Activated T-cell treated with anti-CD3 and anti-CD28 coated beads, Interleukin-2, amount 50 U/mL, for 72 hours (primary cell): ENCODE measurements at regions not wholly inside any gene's neighbourhood (a gene's known extent, or its start where the extent isn't known, plus 50 kb on each side); places are given as distances from the start of the nearest gene placed in this dataset.

ENCODE experiments used
- ATAC-seq, 2 donors: fragments of 150-1000 bp; cut with Tn5 transposase; replicated peaks in 1 of 2; 2 replicates each; pipeline ENCODE4 v1.10.0; 2021; ENCODE audit warnings: moderate library complexity in 2 of 2, mild to moderate bottlenecking in 1 of 2
- DNase-seq, 2 donors: peaks; one replicate each; pipeline ENCODE4 v3.0.0; 2021 to 2022; ENCODE audit warnings: mixed read lengths in 1 of 2
- H3K27ac Mint-ChIP-seq: one replicate; pipeline ENCODE4 v1.8.0; 2022; ENCODE audit warnings: mild to moderate bottlenecking, moderate library complexity, mixed read lengths
- H3K27me3 Mint-ChIP-seq: one replicate; pipeline ENCODE4 v1.8.0; 2022; ENCODE audit warnings: low read depth, mixed read lengths
- H3K36me3 Mint-ChIP-seq, 2 donors: one replicate each; pipeline ENCODE4 v1.8.0; 2022; ENCODE audit warnings: mixed read lengths in 2 of 2, mild to moderate bottlenecking in 1 of 2; ENCODE audit not compliant: insufficient read depth in 2 of 2
- H3K4me1 Mint-ChIP-seq: one replicate; pipeline ENCODE4 v1.8.0; 2022; ENCODE audit warnings: low read depth, mixed read lengths
- H3K4me3 Mint-ChIP-seq, 2 donors: one replicate each; pipeline ENCODE4 v1.8.0; 2022; ENCODE audit warnings: mild to moderate bottlenecking in 2 of 2, mixed read lengths in 2 of 2, moderate library complexity in 2 of 2
- H3K9me3 Mint-ChIP-seq, 2 donors: one replicate each; pipeline ENCODE4 v1.8.0; 2022; ENCODE audit warnings: mixed read lengths in 2 of 2

DNA sequence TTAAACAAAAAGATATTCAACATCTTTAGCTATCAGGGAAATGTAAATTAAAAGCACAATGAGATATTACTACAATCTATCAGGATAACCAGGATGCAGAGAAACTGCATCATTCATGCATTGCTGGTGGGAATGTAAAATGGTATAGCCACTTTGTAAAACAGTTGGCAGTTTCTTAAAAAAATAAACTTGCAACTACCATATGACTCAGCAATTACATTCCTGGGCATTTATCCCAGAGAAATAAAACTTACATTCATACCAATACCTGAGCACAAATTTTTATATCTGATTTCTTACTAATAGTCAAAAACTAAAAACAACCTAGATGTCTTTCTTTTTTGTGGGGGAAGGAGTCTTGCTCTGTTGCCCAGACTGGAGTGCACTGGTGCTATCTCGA, 190.3 kb upstream of the TAB2 start:
- Mint-ChIP-seq H3K4me1 (peaks cover 75% of the 10 kb centered on the region), H3K36me3 (peaks cover 12 to 20% of the 10 kb centered on the region in 2 donors), H3K27ac (peak overlapping the region; percentile 13), H3K4me3 (peak overlapping the region in 1 of 2 donors; percentile 8), H3K27me3 (no peaks in the 10 kb centered on the region), H3K9me3 (peaks cover 5 to 13% of the 10 kb centered on the region in 2 donors)
- no peak for DNase-seq
- ATAC-seq = no peak

DNA sequence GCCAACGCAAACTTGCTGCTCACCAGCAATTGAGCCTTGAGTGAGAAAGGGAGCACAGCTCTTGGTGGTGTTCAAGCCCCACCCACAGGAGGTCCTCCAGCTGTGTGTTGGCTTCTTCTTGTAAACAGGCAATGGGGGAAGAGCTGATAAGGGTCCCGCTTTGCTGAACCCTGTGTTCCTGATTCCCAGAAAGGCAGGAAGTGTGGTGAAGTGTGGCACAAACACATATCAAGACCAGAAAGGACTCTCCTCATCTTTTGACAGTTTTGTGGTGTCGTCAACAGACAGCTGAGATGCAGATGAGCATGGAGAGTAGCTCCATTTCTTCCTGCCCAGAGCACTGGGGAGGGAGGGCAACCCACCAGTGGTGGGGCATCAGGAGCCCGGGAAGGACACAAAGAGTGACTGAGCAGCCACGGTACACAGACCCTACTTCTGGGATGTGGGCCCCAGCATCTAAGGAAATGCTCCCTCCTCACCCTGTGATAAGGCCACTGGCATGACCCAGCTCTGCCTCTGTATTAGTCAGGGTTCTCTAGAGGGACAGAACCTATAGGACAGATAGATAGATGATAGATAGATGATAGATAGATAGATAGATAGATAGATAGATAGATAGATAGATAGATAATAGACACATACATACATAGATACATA, 188.9 kb upstream of the TAB2 start:
- peaks cover 17 to 27% of the 10 kb centered on the region in 2 donors for H3K36me3 Mint-ChIP-seq
- H3K27me3 Mint-ChIP-seq = no peaks in the 10 kb centered on the region
- ATAC-seq (peak; percentile 64 to 70), DNase-seq (peak; percentile 27 to 56)
- H3K9me3 Mint-ChIP-seq = peaks cover 7 to 13% of the 10 kb centered on the region in 2 donors
- H3K4me3 Mint-ChIP-seq = peak overlapping the region; percentile 45 to 68
- H3K27ac Mint-ChIP-seq = peak overlapping the region; percentile 95
- peaks cover 70% of the 10 kb centered on the region for H3K4me1 Mint-ChIP-seq

DNA sequence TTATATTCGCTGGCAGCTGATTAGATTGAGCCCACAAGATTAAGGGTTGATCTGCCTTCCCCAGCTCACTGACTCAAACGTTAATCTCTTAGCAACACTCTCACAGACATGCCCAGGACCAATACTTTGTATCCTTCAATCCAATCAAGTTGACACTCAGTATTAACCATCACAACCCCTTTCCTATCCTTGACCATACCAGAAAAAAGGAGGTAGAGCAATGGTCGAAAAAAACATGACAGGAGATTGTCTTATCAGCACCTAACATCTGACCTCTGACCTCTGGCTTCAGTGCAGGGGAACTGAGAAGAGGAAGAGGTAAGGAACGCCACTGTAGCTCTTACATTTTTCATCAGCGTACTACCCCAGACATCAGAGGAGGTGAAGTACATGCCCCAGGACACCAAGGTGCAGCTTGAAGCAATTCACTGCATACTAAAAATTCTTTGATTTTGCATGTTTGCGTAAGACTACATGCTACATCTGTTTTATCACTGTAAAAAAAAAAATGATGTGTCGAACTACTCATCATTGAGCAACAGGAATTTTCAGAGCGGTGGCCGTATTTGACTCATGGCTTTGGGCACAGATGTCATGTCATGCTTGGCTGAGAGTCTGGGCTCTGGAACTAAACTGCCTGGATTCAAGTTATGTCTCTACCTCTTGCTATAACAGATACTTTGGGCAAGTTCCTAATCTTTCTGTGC, 188.0 kb upstream of the TAB2 start:
- ATAC-seq (peak in 1 of 2 donors; percentile 51), DNase-seq (no peak)
- H3K4me3 Mint-ChIP-seq = peak overlapping the region in 1 of 2 donors; percentile 21
- no peaks in the 10 kb centered on the region for H3K27me3 Mint-ChIP-seq
- H3K9me3 Mint-ChIP-seq = peaks cover 5 to 6% of the 10 kb centered on the region in 2 donors
- peaks cover 61% of the 10 kb centered on the region for H3K4me1 Mint-ChIP-seq
- H3K27ac Mint-ChIP-seq = peak overlapping the region; percentile 95
- peaks cover 13 to 20% of the 10 kb centered on the region in 2 donors for H3K36me3 Mint-ChIP-seq

DNA sequence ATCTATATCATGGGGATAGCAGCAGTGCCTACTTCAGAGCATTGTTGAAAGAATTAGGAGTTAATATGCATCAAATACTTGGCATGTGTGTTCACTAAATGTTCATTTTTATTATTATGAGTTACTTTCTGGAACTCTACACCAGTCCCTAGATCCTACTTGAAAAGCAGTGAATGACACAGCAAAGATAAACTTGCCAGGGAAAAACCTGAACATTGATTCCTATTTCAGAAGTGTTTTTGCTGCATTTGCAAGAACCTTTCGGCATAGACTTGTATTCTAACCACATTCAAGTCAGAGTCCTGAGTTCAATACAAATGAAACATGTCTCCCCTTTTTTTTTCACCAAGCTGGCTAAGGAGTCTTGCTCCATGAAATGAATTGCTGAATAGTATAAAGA, 187.4 kb upstream of the TAB2 start:
- Mint-ChIP-seq H3K27ac (peak overlapping the region; percentile 95), H3K4me1 (peaks cover 56% of the 10 kb centered on the region), H3K9me3 (peaks cover 3 to 5% of the 10 kb centered on the region in 2 donors), H3K4me3 (peak overlapping the region in 1 of 2 donors; percentile 21), H3K36me3 (peaks cover 11 to 17% of the 10 kb centered on the region in 2 donors), H3K27me3 (no peaks in the 10 kb centered on the region)
- DNase-seq (no peak), ATAC-seq (no peak)

DNA sequence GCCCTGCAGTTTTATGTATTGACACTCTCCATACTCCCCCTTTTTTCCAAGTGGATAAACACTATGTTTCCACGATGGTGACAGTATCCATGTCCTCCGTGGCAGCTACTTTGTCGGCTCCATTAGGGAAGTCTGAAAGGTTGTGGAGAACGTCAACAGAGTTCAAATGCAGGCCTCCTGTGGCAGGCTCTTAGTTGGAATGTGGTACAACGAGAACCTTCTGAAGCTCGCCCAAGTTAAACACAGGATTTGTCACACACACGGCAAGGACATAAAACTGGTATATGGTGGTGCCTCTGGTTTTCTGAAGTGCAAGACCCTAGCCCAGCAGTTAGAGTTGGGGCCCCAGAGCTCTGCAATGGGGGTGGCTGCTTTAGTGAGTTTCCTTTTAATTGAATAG, 187.0 kb upstream of the TAB2 start:
- Mint-ChIP-seq H3K4me3 (no peak overlapping the region), H3K27me3 (no peaks in the 10 kb centered on the region), H3K4me1 (peaks cover 51% of the 10 kb centered on the region), H3K27ac (no peak overlapping the region), H3K9me3 (peaks cover 3 to 4% of the 10 kb centered on the region in 2 donors), H3K36me3 (peaks cover 11 to 12% of the 10 kb centered on the region in 2 donors)
- no peak for ATAC-seq
- no peak for DNase-seq

DNA sequence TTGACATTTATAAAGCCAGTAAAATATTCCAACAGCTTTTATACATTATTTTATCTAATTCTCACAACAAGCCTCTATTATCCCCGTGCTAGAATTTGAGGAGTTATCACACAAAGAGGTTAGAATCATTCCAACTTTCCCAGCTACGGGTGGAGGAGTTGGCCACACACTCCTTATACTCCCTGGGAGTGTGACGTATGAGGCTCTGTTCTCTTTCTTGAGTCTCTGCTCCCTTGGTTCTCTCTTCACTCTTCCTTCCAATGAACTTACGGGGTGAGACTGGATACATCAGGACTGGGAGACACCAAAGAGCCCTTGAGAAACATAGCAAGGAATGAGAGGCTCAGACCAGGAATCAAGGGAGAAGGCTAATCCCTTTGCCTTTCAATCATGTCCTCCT, 185.6 kb upstream of the TAB2 start:
- peak overlapping the region; percentile 8 for H3K27ac Mint-ChIP-seq
- DNase-seq = no peak
- H3K36me3 Mint-ChIP-seq = peaks cover 8 to 9% of the 10 kb centered on the region in 2 donors
- peak overlapping the region in 1 of 2 donors; percentile 41 for H3K4me3 Mint-ChIP-seq
- H3K9me3 Mint-ChIP-seq = peaks cover 3% of the 10 kb centered on the region in 2 donors
- no peak for ATAC-seq
- H3K27me3 Mint-ChIP-seq = no peaks in the 10 kb centered on the region
- H3K4me1 Mint-ChIP-seq = peaks cover 44% of the 10 kb centered on the region

DNA sequence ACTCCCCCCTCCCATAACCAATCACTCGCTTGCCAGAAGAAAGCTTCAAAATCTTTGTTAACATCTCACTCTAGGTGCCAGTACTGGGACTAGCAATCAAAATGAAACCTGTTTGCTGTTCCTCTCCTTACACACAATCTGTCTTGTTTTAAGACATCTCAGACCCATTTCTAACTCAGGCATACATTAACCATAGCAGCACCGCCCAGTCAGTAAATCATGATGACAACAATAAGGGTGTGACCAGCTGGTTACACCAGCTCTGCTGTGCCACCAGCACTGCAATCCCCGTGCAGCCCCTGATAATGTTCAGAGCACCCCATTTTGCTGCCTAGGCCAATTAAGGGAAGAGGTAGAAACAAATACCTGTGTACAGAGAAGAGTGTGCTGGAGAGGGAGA, 185.2 kb upstream of the TAB2 start:
- DNase-seq (no peak), ATAC-seq (peak; percentile 69 to 79)
- Mint-ChIP-seq H3K9me3 (peaks cover 3% of the 10 kb centered on the region in 2 donors), H3K4me3 (peak overlapping the region; percentile 41 to 43), H3K27ac (peak overlapping the region; percentile 8), H3K36me3 (peaks cover 7 to 9% of the 10 kb centered on the region in 2 donors), H3K27me3 (no peaks in the 10 kb centered on the region), H3K4me1 (peaks cover 39% of the 10 kb centered on the region)

DNA sequence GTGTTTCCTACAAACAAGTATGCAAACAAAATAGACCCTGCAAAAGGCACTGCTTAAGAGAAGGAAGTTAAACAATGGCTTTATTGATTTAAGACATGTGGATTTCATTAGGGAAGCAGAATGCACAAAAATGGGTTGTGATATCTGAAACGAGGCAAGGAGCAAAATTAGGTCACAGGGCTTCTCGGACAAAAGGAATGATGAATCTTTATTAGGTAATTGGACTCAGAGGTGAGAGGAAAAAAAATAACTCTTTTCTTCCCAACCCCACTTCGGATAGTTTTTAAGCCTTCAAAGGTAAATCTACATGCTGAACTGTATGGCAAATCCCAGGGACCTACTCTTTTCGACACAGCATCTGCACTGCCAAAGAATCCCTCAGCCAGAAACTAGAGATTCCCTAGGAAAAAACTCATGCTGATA, 183.0 kb upstream of the TAB2 start:
- Mint-ChIP-seq H3K36me3 (peaks cover 9 to 13% of the 10 kb centered on the region in 2 donors), H3K27ac (no peak overlapping the region), H3K4me1 (peaks cover 37% of the 10 kb centered on the region), H3K9me3 (peaks cover 1 to 3% of the 10 kb centered on the region in 2 donors), H3K4me3 (no peak overlapping the region), H3K27me3 (no peaks in the 10 kb centered on the region)
- DNase-seq (no peak), ATAC-seq (no peak)

DNA sequence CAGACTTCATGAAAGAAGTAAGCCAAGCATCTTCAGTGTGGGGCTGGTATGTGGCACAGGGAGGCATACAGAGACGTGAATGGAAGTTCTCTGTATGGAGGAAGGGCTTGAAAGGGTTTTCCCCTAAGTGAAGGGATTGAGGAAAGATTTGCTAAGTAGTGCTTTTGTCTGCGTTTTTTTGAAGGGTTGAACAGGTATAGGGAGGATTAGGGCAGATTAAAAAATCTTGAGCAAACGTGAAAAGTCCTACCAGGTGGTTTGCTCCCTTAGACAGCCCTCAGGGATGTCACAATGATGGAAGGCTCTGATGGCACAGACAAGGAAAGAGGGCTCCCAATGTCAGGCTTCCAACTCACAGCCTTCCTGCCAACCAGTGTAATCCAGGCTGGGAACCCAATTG, 181.7 kb upstream of the TAB2 start:
- DNase-seq = no peak
- Mint-ChIP-seq H3K4me3 (no peak overlapping the region), H3K9me3 (peaks cover 1 to 3% of the 10 kb centered on the region in 2 donors), H3K36me3 (peaks cover 9 to 13% of the 10 kb centered on the region in 2 donors), H3K27ac (no peak overlapping the region), H3K4me1 (peaks cover 44% of the 10 kb centered on the region), H3K27me3 (no peaks in the 10 kb centered on the region)
- ATAC-seq = no peak

DNA sequence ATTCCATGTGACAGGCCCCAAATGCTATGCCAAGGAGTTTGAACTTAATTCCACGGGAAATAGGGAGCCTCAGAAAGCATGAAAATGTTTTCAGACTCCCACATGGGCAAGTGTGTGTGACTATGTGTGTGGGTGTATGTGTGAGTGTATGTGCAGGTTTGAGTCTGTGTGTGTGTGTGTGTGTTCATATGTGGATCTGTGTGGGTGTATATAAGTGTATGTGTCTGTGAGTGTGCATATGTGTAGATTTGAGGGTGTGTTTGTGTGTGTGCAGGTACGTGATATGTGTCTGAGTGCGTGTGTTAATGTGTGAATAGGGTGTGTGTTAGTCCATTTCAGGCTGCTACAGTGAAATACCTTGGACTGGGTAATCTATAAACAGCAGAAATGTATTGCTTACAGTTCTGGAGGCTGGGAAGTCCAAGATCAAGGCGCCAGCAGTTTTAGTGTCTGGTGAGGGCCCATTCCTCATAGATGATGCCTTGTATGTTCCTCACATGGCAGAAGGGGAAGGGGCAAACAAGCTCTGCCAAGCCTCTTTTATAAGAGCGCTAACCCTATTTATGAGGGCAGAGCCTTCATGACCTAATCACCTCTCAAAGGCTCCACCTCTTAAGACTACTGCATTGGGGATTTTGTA, 181.1 kb upstream of the TAB2 start:
- peaks cover 1 to 3% of the 10 kb centered on the region in 2 donors for H3K9me3 Mint-ChIP-seq
- H3K36me3 Mint-ChIP-seq = peaks cover 9 to 15% of the 10 kb centered on the region in 2 donors
- H3K27me3 Mint-ChIP-seq = no peaks in the 10 kb centered on the region
- no peak overlapping the region for H3K4me3 Mint-ChIP-seq
- peaks cover 50% of the 10 kb centered on the region for H3K4me1 Mint-ChIP-seq
- ATAC-seq = no peak
- no peak for DNase-seq
- no peak overlapping the region for H3K27ac Mint-ChIP-seq

DNA sequence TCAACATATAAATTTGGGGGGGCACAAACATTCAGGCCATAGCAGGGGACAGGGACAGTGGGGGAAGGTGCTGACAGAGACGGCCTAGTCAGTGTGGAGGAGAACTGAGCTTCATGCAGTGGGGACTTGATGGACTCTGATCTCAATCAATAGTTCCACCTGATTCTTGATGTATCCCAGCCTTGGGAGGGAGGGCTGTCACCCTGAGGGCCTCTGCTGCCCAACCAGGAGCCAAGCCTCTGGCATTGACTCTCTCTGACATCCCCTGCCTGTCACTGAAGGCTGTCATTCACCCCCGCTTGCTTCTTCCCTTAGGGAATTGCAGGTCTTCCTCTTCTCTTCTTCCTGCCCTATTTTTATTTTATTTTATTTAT, 180.6 kb upstream of the TAB2 start:
- DNase-seq (no peak), ATAC-seq (no peak)
- Mint-ChIP-seq H3K9me3 (peaks cover 1 to 3% of the 10 kb centered on the region in 2 donors), H3K4me3 (no peak overlapping the region), H3K4me1 (peaks cover 53% of the 10 kb centered on the region), H3K36me3 (peaks cover 9 to 20% of the 10 kb centered on the region in 2 donors), H3K27me3 (no peaks in the 10 kb centered on the region), H3K27ac (no peak overlapping the region)

DNA sequence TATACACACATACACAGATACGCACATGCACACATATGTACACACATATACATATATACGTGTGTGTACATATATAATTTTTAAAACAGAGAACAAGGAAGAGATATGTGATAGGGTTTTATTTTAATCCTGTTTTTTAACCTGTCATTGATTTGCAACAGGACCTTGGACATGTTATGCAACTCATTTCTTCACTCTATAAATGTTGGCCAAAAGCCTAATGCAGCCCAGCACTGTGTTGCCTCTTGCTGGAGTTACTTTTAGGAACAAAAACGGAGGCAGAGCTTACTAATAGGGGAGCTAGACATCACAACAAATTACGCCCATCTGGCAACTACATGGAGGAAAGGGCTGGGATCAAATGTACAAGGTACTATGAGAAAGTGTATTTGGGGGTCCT, 179.9 kb upstream of the TAB2 start:
- no peak for ATAC-seq
- Mint-ChIP-seq H3K4me3 (no peak overlapping the region), H3K9me3 (peaks cover 3% of the 10 kb centered on the region in 2 donors), H3K4me1 (peaks cover 52% of the 10 kb centered on the region), H3K36me3 (peaks cover 7 to 23% of the 10 kb centered on the region in 2 donors), H3K27ac (no peak overlapping the region), H3K27me3 (no peaks in the 10 kb centered on the region)
- DNase-seq = no peak

DNA sequence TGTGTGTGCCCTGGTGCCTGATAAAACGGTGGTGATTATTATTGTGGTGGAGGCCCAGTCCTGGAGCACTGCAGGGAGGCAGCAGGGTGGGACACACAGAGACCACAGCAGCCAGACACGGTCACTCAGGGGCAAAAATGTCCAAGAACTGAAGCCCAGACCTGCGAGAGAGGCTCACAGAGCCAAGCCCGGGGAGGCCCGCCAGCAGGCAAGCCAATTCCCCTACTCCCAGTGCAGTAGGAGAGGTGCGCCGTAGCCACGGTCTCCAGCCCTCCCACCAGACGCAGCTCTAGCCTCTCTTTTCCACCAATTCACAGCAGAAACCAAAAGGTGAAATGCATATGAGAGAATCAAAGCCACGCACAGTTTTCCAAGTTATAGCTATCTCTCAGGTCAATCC, 179.4 kb upstream of the TAB2 start:
- ATAC-seq (no peak), DNase-seq (no peak)
- Mint-ChIP-seq H3K27ac (peak overlapping the region; percentile 87), H3K4me3 (no peak overlapping the region), H3K4me1 (peaks cover 49% of the 10 kb centered on the region), H3K9me3 (peaks cover 2 to 3% of the 10 kb centered on the region in 2 donors), H3K27me3 (no peaks in the 10 kb centered on the region), H3K36me3 (peaks cover 7 to 24% of the 10 kb centered on the region in 2 donors)
